PC-9 (cell line): ENCODE measurements at regions not wholly inside any gene's neighbourhood (a gene's known extent, or its start where the extent isn't known, plus 50 kb on each side); places are given as distances from the start of the nearest gene placed in this dataset.

Experiments
- BruUV-seq: library from RNA; stranded (reverse); fragments of 400-500 nt; replicated peaks from 2 replicates; lab custom pipeline; 2021; lab: Mats Ljungman, UMichigan
- CTCF ChIA-PET: fragments of 300-600 bp; sonication (Branson Sonifier 250); formaldehyde crosslinking; loops from one replicate; lab custom pipeline; 2022; ENCODE audit warnings: antibody characterized with exemption; lab: Charles Lee
- POLR2A ChIA-PET: fragments of 300-600 bp; sonication (Branson Sonifier 250); formaldehyde crosslinking; loops from one replicate; lab custom pipeline; 2022; ENCODE audit warnings: antibody characterized with exemption; ENCODE audit not compliant: unreplicated experiment; lab: Charles Lee
- DNase-seq, 2 experiments: peaks; one replicate each; pipeline versions ENCODE4 v3.0.0 to v3.0.0-alpha.2; 2015 to 2022; ENCODE audit warnings: mixed read lengths in 1 of 2
- H2AFZ ChIP-seq: fragments of 200-600 bp; sonication (generic); 2 replicates; pipeline ENCODE4 v1.8.1; 2017; ENCODE audit warnings: antibody characterized with exemption
- H3F3A ChIP-seq: fragments of 200-600 bp; sonication (generic); 2 replicates; pipeline ENCODE4 v1.8.1; 2017; ENCODE audit warnings: antibody characterized with exemption, mild to moderate bottlenecking, low read depth; ENCODE audit not compliant: insufficient read depth
- H3K27ac ChIP-seq: fragments of 200-600 bp; sonication (generic); 2 replicates; pipeline ENCODE4 v1.6.1; 2016; ENCODE audit warnings: mixed run types
- H3K27me3 ChIP-seq: fragments of 200-600 bp; sonication (generic); 2 replicates; pipeline ENCODE4 v1.6.1; 2016; ENCODE audit warnings: low read depth, mixed run types; ENCODE audit not compliant: insufficient read depth
- H3K36me3 ChIP-seq: fragments of 200-600 bp; sonication (generic); 2 replicates; pipeline ENCODE4 v1.6.1; 2016; ENCODE audit warnings: low read depth, mixed run types
- H3K4me1 ChIP-seq: fragments of 200-600 bp; sonication (generic); replicated peaks from 2 replicates; pipeline ENCODE4 v1.6.1; 2016; ENCODE audit warnings: mixed run types; ENCODE audit not compliant: insufficient read depth
- H3K4me2 ChIP-seq: fragments of 200-600 bp; sonication (generic); 2 replicates; pipeline ENCODE4 v1.6.1; 2017; ENCODE audit warnings: mixed run types
- H3K4me3 ChIP-seq: fragments of 200-600 bp; sonication (generic); 2 replicates; pipeline ENCODE4 v1.6.1; 2016; ENCODE audit warnings: mixed run types
- H3K79me2 ChIP-seq: fragments of 200-600 bp; sonication (generic); 2 replicates; pipeline ENCODE4 v1.6.1; 2017; ENCODE audit warnings: low read depth, mixed run types
- H3K9me2 ChIP-seq: fragments of 200-600 bp; sonication (generic); 2 replicates; pipeline ENCODE4 v1.8.1; 2017; ENCODE audit warnings: mild to moderate bottlenecking; ENCODE audit not compliant: insufficient read depth
- H3K9me3 ChIP-seq: fragments of 200-600 bp; sonication (generic); 2 replicates; pipeline ENCODE4 v1.8.1; 2016; ENCODE audit warnings: low read depth; ENCODE audit not compliant: insufficient read depth
- H4K20me1 ChIP-seq: fragments of 200-600 bp; sonication (generic); 2 replicates; pipeline ENCODE4 v1.8.1; 2017; ENCODE audit not compliant: insufficient read depth
- EZH2 ChIP-seq: fragments of 200-600 bp; sonication (generic); IDR thresholded peaks from 2 replicates; pipeline ENCODE4 v1.8.0; 2017; ENCODE audit warnings: antibody characterized with exemption, low read depth
- intact Hi-C: fragments of 100-400 bp; cut with micrococcal nuclease; formaldehyde crosslinking; loops from one replicate; pipeline ENCODE4 v1.10.0; 2022; ENCODE audit not compliant: unreplicated experiment
- TF ChIP-seq, protein P1 (sequence below): fragments of 200-600 bp; sonication (generic); conservative IDR thresholded peaks from 2 replicates; pipeline ENCODE4 v1.6.1; 2017; ENCODE audit warnings: mixed run types, antibody characterized with exemption, mild to moderate bottlenecking, moderate library complexity

DNA sequence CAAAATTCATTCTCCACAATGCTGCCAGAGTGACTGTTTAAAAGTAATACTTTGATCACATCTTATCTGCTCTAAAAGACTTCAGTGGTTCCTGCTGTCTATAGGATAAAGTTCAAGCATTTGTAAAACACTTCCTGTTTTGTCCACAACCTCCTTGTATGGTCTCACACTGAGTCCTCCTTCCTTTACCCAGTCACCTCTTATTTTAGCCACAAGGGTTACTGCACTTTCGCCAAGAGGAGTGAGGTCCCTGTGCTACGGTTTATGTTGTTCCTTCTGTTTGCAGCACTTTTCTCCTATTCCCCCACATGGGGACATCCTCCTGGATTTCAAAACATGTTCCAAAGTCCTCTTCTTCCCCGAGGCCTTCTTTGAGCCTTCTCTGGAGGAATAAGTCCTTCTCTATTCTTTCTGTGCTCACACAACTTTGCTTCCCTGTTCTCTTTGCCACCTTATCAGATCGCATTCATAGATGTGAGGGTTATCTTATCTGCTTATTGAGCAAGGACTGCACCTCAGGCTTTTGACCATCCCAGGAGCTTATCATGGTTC lies 112.2 kb upstream of the NABP1 start:
- TF ChIP-seq, protein P1, sequence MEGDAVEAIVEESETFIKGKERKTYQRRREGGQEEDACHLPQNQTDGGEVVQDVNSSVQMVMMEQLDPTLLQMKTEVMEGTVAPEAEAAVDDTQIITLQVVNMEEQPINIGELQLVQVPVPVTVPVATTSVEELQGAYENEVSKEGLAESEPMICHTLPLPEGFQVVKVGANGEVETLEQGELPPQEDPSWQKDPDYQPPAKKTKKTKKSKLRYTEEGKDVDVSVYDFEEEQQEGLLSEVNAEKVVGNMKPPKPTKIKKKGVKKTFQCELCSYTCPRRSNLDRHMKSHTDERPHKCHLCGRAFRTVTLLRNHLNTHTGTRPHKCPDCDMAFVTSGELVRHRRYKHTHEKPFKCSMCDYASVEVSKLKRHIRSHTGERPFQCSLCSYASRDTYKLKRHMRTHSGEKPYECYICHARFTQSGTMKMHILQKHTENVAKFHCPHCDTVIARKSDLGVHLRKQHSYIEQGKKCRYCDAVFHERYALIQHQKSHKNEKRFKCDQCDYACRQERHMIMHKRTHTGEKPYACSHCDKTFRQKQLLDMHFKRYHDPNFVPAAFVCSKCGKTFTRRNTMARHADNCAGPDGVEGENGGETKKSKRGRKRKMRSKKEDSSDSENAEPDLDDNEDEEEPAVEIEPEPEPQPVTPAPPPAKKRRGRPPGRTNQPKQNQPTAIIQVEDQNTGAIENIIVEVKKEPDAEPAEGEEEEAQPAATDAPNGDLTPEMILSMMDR: no peak
- no peak for TF ChIP-seq EZH2
- no peak overlapping the region for H3K4me3 ChIP-seq
- BruUV-seq: no TSS peak
- H3K79me2 ChIP-seq: no peaks in the 10 kb centered on the region
- peaks cover 14% of the 10 kb centered on the region; the same call in 1 of the 2 replicates for H3F3A ChIP-seq
- no peaks in the 10 kb centered on the region; the same call in 1 of the 2 replicates for H3K9me3 ChIP-seq
- no peaks in the 10 kb centered on the region for H3K27me3 ChIP-seq
- ChIA-PET POLR2A (interaction anchor here (0.7 kb wide), 1 partner anchor 73 kb away, joined by 6 read pairs; no protein-coding TSS in a partner anchor), CTCF (interaction anchor here (0.6 to 1.4 kb wide), 8 partner anchors 16 to 596 kb away, joined by 3 to 7 read pairs (median 4); no protein-coding TSS in a partner anchor)
- H3K36me3 ChIP-seq: no peaks in the 10 kb centered on the region
- no peak overlapping the region for H2AFZ ChIP-seq
- H3K9me2 ChIP-seq: no peaks in the 10 kb centered on the region
- DNase-seq: peak in 1 of 2 experiments; percentile 56
- H3K4me2 ChIP-seq: 0 out of 2 replicates have a peak overlapping the region, but pooled peaks have one; percentile 9
- peak overlapping the region; percentile 46 for H3K27ac ChIP-seq
- peaks cover 46% of the 10 kb centered on the region for H3K4me1 ChIP-seq
- no peaks in the 10 kb centered on the region for H4K20me1 ChIP-seq
- intact Hi-C loops: loop anchor here (1.0 to 2.0 kb wide), 3 partner anchors 71 to 126 kb away; no protein-coding TSS in a partner anchor

DNA sequence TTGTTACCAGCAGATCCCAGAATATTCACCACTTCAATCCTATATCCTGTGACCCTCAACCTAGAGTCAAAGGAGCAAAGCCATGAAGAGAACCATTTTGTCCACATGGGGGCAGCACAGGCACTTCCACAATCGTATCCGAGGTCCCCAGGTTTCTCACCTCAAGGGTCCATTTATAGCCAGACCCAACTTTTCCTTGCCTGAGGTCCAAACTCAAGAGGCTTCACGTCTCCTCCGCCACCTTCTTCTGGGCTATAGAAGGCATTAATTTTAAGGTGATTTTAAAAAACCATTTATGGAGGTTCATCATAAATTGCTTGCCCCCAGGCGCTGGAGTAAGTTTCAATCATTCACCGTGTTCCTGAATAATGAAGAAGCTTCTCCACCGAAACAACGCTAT lies 111.6 kb upstream of the NABP1 start:
- peak; percentile 48 to 63 for DNase-seq
- H3K9me3 ChIP-seq: no peaks in the 10 kb centered on the region; the same call in 1 of the 2 replicates
- H3K4me3 ChIP-seq: no peak overlapping the region
- ChIA-PET POLR2A (interaction anchor here (0.6 to 0.7 kb wide), 2 partner anchors 72 to 86 kb away, joined by 6 to 16 read pairs; no protein-coding TSS in a partner anchor), CTCF (interaction anchor here (1.0 to 1.4 kb wide), 3 partner anchors 16 to 125 kb away, joined by 3 to 5 read pairs (median 4); no protein-coding TSS in a partner anchor)
- intact Hi-C loops: loop anchor here (1.0 to 2.0 kb wide), 3 partner anchors 70 to 125 kb away; no protein-coding TSS in a partner anchor
- H3K27ac ChIP-seq: peak overlapping the region; percentile 63
- no peaks in the 10 kb centered on the region for H3K36me3 ChIP-seq
- no peaks in the 10 kb centered on the region for H4K20me1 ChIP-seq
- H3K9me2 ChIP-seq: no peaks in the 10 kb centered on the region
- no peak overlapping the region for H2AFZ ChIP-seq
- H3K4me2 ChIP-seq: peak overlapping the region; percentile 23; the same call in 1 of the 2 replicates
- TF ChIP-seq, protein P1: peak; percentile 77
- TF ChIP-seq EZH2: no peak
- H3K79me2 ChIP-seq: no peaks in the 10 kb centered on the region
- H3K4me1 ChIP-seq: peaks cover 46% of the 10 kb centered on the region
- no TSS peak for BruUV-seq
- peaks cover 14% of the 10 kb centered on the region; the same call in 1 of the 2 replicates for H3F3A ChIP-seq
- no peaks in the 10 kb centered on the region for H3K27me3 ChIP-seq

DNA sequence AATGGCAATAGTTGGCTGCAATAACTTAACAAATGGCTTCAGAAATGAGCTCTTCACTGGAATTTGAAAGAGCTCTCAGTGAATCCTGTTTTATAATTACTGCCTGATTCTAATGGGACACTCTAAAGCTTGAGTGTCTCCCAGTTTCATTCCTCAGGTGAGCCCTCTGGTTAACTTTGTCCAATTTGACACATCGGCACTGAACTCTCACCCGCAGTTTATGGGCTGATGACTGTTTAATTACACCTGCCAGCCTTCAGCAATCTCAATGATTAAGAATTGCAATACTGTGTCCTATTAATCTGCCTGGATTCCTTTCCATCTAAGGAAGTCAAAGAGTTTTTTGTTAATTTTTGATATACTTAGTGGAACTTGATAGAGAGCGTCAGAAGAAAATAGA lies 110.7 kb upstream of the NABP1 start:
- H3K4me2 ChIP-seq: peak overlapping the region; percentile 23
- H3K4me3 ChIP-seq: no peak overlapping the region
- H3K9me3 ChIP-seq: no peaks in the 10 kb centered on the region; the same call in 1 of the 2 replicates
- no peaks in the 10 kb centered on the region for H4K20me1 ChIP-seq
- BruUV-seq: no TSS peak
- no peak for TF ChIP-seq EZH2
- TF ChIP-seq, protein P1: no peak
- no peaks in the 10 kb centered on the region for H3K79me2 ChIP-seq
- H2AFZ ChIP-seq: no peak overlapping the region
- H3K27ac ChIP-seq: peak overlapping the region; percentile 63
- H3K36me3 ChIP-seq: no peaks in the 10 kb centered on the region
- DNase-seq: peak in 1 of 2 experiments; percentile 43
- H3K27me3 ChIP-seq: no peaks in the 10 kb centered on the region
- peaks cover 46% of the 10 kb centered on the region for H3K4me1 ChIP-seq
- H3F3A ChIP-seq: peaks cover 14% of the 10 kb centered on the region; the same call in 1 of the 2 replicates
- H3K9me2 ChIP-seq: no peaks in the 10 kb centered on the region
- intact Hi-C loops: loop anchor here (2.0 kb wide), 1 partner anchor 70 kb away; no protein-coding TSS in a partner anchor
- POLR2A ChIA-PET: interaction anchor here (0.6 kb wide), 4 partner anchors 51 to 245 kb away, joined by 3 to 16 read pairs (median 4); no protein-coding TSS in a partner anchor
- CTCF ChIA-PET: interaction anchor here (1.0 to 1.4 kb wide), 4 partner anchors 15 to 124 kb away, joined by 3 to 5 read pairs (median 4); no protein-coding TSS in a partner anchor
